ACC112 (cell line): ENCODE measurements at regions not wholly inside any gene's neighbourhood (a gene's known extent, or its start where the extent isn't known, plus 50 kb on each side); places are given as distances from the start of the nearest gene placed in this dataset.

Experiments
- H2AFZ ChIP-seq: fragments of 200-600 bp; sonication (generic); one replicate; pipeline ENCODE4 v1.6.0; 2017; ENCODE audit warnings: antibody characterized with exemption, low read length; ENCODE audit not compliant: unreplicated experiment
- H3K27ac ChIP-seq: fragments of 200-600 bp; sonication (generic); 2 replicates; pipeline ENCODE4 v1.5.1; 2014; ENCODE audit warnings: low read depth, mild to moderate bottlenecking, antibody characterized with exemption, low read length, moderate library complexity
- H3K27me3 ChIP-seq: fragments of 200-600 bp; sonication (generic); 2 replicates; pipeline ENCODE4 v1.6.1; 2014; ENCODE audit warnings: mild to moderate bottlenecking, antibody characterized with exemption, low read length, moderate library complexity, mixed read lengths; ENCODE audit not compliant: insufficient read depth
- H3K36me3 ChIP-seq: fragments of 200-600 bp; sonication (generic); 2 replicates; pipeline ENCODE4 v1.6.1; 2016; ENCODE audit warnings: mild to moderate bottlenecking, antibody characterized with exemption, low read length, moderate library complexity, mixed read lengths; ENCODE audit not compliant: insufficient read depth
- H3K4me1 ChIP-seq: fragments of 200-600 bp; sonication (generic); one replicate; pipeline ENCODE4 v1.6.1; 2016; ENCODE audit warnings: low read length, mixed read lengths; ENCODE audit not compliant: insufficient read depth, unreplicated experiment, control insufficient read depth
- H3K4me3 ChIP-seq: fragments of 200-600 bp; sonication (generic); 2 replicates; pipeline ENCODE4 v1.5.1; 2014; ENCODE audit warnings: mild to moderate bottlenecking, low read depth, low read length
- H3K79me2 ChIP-seq: fragments of 200-600 bp; sonication (generic); one replicate; pipeline ENCODE4 v1.6.0; 2016; ENCODE audit warnings: low read length; ENCODE audit not compliant: control insufficient read depth, unreplicated experiment, insufficient read depth

- H3K79me2 ChIP-seq, result no peaks in the 10 kb centered on the region
- no peak overlapping the region for H2AFZ ChIP-seq
- H3K4me1 ChIP-seq, result no peaks in the 10 kb centered on the region
- 0 out of 2 replicates have a peak, but pooled peaks cover 11% of the 10 kb centered on the region for H3K27me3 ChIP-seq
- no peak overlapping the region for H3K27ac ChIP-seq
- H3K4me3 ChIP-seq, result no peak overlapping the region
- H3K36me3 ChIP-seq, result no peaks in the 10 kb centered on the region
Measured at GRCh38 chr11:80517701-80518100, 1076.9 kb upstream of the TENM4 start.

GRCh38 chr11:80515097-80515496 lies 1074.3 kb upstream of the TENM4 start:
- no peak overlapping the region for H3K27ac ChIP-seq
- H3K4me1 ChIP-seq, result no peaks in the 10 kb centered on the region
- H3K4me3 ChIP-seq, result no peak overlapping the region
- H3K27me3 ChIP-seq, result 0 out of 2 replicates have a peak, but pooled peaks cover 11% of the 10 kb centered on the region
- no peaks in the 10 kb centered on the region for H3K36me3 ChIP-seq
- H3K79me2 ChIP-seq, result no peaks in the 10 kb centered on the region
- H2AFZ ChIP-seq, result no peak overlapping the region

- Histone ChIP-seq H3K27me3 (0 out of 2 replicates have a peak, but pooled peaks cover 11% of the 10 kb centered on the region), H3K4me3 (no peak overlapping the region), H3K79me2 (no peaks in the 10 kb centered on the region), H3K4me1 (no peaks in the 10 kb centered on the region), H3K27ac (no peak overlapping the region), H3K36me3 (no peaks in the 10 kb centered on the region), H2AFZ (no peak overlapping the region)
Measured at GRCh38 chr11:80512491-80512890, 1071.7 kb upstream of the TENM4 start.

- no peaks in the 10 kb centered on the region for H3K79me2 ChIP-seq
- H2AFZ ChIP-seq, result no peak overlapping the region
- H3K27me3 ChIP-seq, result peaks cover 3% of the 10 kb centered on the region; the same call in 1 of the 2 replicates
- no peaks in the 10 kb centered on the region for H3K4me1 ChIP-seq
- H3K36me3 ChIP-seq, result no peaks in the 10 kb centered on the region
- H3K27ac ChIP-seq, result no peak overlapping the region
- H3K4me3 ChIP-seq, result no peak overlapping the region
Measured at GRCh38 chr11:80505771-80506170, 1064.9 kb upstream of the TENM4 start.

- Histone ChIP-seq H2AFZ (no peak overlapping the region), H3K79me2 (no peaks in the 10 kb centered on the region), H3K4me3 (no peak overlapping the region), H3K36me3 (no peaks in the 10 kb centered on the region), H3K4me1 (no peaks in the 10 kb centered on the region), H3K27ac (no peak overlapping the region), H3K27me3 (peaks cover 5% of the 10 kb centered on the region; the same call in 1 of the 2 replicates)
Measured at GRCh38 chr11:80503990-80504389, 1063.2 kb upstream of the TENM4 start.

GRCh38 chr11:80502511-80502910 lies 1061.7 kb upstream of the TENM4 start:
- Histone ChIP-seq H3K4me1 (no peaks in the 10 kb centered on the region), H3K27me3 (peaks cover 9% of the 10 kb centered on the region; the same call in 1 of the 2 replicates), H3K79me2 (no peaks in the 10 kb centered on the region), H3K4me3 (no peak overlapping the region), H3K27ac (no peak overlapping the region), H3K36me3 (no peaks in the 10 kb centered on the region), H2AFZ (no peak overlapping the region)

- no peak overlapping the region for H3K27ac ChIP-seq
Measured at GRCh38 chr11:80495116-80495515, 1054.3 kb upstream of the TENM4 start.

GRCh38 chr11:80487952-80488351 lies 1047.1 kb upstream of the TENM4 start:
- Histone ChIP-seq H3K36me3 (no peaks in the 10 kb centered on the region), H3K79me2 (no peaks in the 10 kb centered on the region), H3K4me1 (no peaks in the 10 kb centered on the region), H3K4me3 (no peak overlapping the region), H3K27ac (no peak overlapping the region), H2AFZ (no peak overlapping the region), H3K27me3 (peaks cover 20% of the 10 kb centered on the region)

More at GRCh38 chr11:80495116-80495515, 1054.3 kb upstream of the TENM4 start:
- peaks cover 9% of the 10 kb centered on the region; the same call in 1 of the 2 replicates for H3K27me3 ChIP-seq
- no peaks in the 10 kb centered on the region for H3K36me3 ChIP-seq
- H2AFZ ChIP-seq, result no peak overlapping the region
- H3K4me1 ChIP-seq, result no peaks in the 10 kb centered on the region
- H3K79me2 ChIP-seq, result no peaks in the 10 kb centered on the region
- no peak overlapping the region for H3K4me3 ChIP-seq

GRCh38 chr11:80486678-80487077 lies 1045.8 kb upstream of the TENM4 start:
- no peak overlapping the region for H3K4me3 ChIP-seq
- H2AFZ ChIP-seq, result no peak overlapping the region
- no peak overlapping the region for H3K27ac ChIP-seq
- H3K79me2 ChIP-seq, result no peaks in the 10 kb centered on the region
- H3K4me1 ChIP-seq, result no peaks in the 10 kb centered on the region
- H3K27me3 ChIP-seq, result peaks cover 20% of the 10 kb centered on the region
- H3K36me3 ChIP-seq, result no peaks in the 10 kb centered on the region

- H3K27ac ChIP-seq, result no peak overlapping the region
- no peaks in the 10 kb centered on the region for H3K36me3 ChIP-seq
- no peaks in the 10 kb centered on the region for H3K79me2 ChIP-seq
- no peaks in the 10 kb centered on the region for H3K4me1 ChIP-seq
- no peak overlapping the region for H3K4me3 ChIP-seq
- H2AFZ ChIP-seq, result no peak overlapping the region
- H3K27me3 ChIP-seq, result no peaks in the 10 kb centered on the region
Measured at GRCh38 chr11:80477178-80477577, 1036.3 kb upstream of the TENM4 start.

- no peak overlapping the region for H2AFZ ChIP-seq
- H3K4me3 ChIP-seq, result no peak overlapping the region
- H3K27ac ChIP-seq, result no peak overlapping the region
- no peaks in the 10 kb centered on the region for H3K27me3 ChIP-seq
- no peaks in the 10 kb centered on the region for H3K36me3 ChIP-seq
- no peaks in the 10 kb centered on the region for H3K4me1 ChIP-seq
- no peaks in the 10 kb centered on the region for H3K79me2 ChIP-seq
Measured at GRCh38 chr11:80473562-80473961, 1032.7 kb upstream of the TENM4 start.
